ENCODE measurements at regions not wholly inside any gene's neighbourhood (a gene's known extent, or its start where the extent isn't known, plus 50 kb on each side); places are given as distances from the start of the nearest gene placed in this dataset.

DNA sequence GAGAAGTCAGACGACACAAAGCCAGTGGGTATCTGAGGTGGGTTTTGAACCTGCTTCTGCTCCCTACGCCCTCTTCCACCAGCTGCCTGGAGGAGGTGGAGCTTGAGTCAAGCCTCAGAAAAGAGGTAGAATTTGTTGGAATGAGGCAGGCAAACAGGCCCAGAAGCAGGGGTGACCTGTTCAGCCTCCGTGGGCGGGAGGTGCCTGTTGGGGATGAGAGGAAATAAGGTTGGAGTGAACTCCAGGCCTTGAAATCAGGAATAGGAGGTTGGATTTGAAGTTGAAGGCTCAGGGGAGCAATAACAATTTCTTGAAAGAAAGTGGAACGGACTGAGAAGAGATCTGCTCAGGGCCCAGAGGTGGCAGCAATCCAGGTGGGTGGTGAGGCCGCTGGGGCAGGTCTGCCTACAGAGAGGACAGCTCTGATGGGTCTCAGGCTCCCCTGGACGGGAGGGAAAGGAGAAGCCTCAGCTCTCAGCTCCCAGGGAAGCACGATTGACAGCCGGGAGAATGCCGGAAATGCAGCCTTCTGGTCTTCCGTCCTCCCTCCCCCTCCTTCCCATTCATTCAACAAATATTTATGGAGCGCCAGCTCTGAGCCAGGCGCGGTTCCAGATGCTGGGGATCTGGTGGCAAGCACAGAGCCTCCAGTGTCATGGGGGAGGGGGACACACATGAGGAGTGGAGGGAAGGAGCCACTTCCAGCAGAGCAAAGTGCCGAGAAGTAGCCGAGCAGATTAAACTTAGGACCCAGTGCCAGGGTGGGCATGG is 61.9 kb upstream of the CIBAR2 start:
- no peak for DNase-seq

DNA sequence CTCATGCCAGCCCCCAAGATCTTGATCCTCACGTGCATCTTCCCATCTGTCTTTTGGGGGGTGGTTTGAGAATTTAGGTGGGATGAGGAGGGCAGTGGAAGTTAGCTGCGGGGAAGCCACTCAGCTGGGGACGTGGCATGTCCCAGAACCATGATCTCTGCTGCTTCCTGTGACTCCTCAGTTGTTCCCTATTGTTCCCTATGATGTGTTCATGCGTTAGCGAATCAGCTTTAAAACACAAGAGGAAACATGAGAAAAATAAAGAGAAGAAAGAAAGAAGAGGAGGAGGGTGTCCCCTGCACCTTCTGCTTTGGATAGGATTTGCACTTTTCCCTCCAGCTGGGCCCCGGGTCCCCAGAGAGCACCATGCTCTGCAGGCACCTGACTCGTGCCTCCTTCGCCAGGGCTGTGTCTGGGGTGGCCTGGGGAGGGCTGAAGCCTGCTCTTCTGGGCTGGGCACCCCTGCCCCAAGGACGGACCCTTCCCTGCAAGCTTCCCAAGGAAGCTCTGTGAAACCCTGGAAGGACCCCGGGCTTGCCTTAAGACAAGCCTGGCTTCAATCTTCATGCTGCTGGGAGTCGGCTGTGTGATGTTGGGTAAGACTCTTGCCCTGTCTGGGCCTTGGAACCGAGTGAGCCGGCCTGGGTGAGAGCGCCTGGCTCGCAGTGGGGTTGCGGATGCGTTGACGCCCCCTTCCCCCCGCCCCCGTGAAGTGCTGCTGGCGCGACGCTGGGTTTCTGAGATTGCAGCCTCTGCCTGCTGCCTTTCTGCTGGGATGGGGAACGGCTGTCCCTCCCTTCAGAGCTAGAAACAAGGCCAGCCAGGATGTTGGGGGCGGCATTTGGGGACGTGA is 62.8 kb upstream of the CIBAR2 start:
- no peak for DNase-seq

DNA sequence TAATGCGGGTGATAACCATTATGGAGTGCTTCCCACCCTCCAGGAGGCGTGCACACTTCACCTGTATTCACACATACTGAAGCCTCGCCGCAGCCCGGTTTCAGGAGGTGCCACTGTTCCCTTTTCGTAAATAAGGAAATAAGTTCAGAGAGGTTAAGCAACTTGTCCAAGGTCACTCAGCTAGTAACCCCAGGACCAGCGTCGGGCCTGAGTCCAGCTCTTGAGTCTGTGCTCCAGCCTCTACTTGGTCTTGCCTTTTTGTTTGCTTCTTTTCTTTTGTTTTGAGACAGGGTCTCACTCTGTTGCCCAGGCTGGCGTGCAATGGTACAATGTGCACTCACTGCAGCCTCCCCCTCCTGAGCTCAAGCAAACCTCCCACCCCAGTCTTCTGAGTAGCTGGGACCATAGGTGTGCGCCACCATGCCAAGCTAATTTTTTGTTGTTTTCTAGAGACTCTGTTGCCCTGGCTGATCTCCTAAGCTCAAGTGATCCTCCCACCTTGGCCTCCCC is 63.5 kb upstream of the CIBAR2 start:
- no peak for DNase-seq

DNA sequence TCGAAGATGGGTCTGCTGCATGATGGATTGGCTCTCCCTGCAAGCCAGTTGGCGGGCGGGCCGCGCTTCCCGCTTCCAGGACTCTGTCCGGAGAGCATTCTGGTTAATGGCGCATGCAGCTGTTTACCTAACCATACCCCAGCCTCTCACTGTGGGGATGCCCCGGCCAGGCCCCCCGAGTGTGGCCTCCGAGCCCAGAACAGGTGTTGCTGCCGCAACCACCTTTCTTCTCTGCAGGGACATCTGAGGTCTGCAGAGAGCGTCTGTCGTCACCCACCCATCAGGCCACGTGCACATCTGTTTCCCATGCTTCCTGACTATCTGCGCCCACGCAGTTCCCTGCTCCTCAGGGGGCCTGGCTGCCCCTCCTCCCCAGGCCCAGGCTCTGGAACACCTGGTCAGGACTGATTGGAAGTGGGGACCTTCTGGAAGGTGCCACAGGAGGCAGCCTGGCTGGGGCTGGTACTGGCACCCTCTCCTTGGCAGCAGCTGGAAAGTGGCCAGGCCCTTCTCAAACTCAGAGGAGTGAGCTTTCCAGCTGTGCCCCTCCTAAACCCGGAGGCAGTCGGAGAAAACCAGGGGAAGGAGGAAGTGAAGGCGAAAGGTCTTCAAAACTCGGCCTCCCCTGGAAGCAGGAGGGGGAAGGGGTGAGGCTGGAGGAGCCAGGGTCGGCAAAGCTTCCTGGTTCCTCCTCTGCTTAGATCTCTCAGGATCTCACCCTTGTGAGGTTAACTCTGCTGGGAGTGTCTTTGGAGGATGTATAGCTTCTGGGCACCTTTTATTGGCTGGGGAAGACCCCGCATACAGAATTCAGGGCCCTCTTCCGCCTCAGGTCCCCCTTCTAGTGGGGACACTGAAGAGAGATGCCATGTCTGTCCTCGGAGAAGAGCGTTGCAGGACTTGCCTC is 64.5 kb upstream of the CIBAR2 start:
- no peak for DNase-seq

DNA sequence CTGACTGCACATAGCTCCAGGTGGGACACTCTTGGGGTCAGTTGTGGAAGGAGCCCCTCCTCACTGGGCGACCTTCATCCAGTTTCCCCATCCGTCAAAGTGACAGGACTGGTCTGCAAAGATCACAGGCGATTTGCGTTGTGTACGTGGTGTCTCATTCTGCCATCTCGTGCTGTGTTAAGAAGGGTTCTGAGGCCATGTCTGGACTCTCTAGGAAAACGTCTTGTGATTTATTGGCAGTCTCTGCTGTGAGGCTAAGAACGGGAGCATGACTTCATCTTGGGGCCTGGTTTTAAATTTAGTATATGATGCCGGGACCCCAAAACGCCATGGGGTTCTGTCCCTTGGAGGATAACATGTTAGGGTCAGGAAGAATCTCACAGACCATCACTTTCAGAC is 65.2 kb upstream of the CIBAR2 start:
- no peak for DNase-seq

DNA sequence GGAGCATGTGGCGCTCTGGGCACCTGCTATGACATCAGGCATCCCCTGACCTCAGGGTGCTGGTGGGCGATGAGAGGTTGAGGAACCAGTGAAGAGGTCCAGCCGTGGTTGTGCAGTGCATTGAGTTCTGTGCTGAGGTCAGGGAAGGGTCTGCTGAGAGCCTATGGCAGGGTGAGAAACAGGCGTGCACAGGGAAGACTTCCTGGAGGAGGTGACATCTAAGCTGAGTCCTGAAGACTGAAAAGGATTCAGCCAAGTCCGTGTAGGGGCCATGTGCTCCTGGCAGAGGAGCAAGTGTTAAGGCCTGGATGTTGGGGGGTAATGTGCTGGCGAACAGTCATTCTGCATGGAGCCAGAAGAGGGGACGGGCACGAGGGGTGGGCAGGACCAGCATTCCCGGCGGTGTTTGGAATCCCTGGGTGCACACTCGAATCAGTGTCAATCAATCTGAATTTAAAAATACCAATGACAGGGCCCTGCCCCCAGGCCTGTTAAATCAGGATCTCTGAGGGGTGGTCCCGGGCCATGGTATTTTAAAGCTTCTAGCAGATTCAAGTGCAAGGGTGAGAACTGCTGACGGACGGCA is 65.8 kb upstream of the CIBAR2 start:
- DNase-seq: no peak

DNA sequence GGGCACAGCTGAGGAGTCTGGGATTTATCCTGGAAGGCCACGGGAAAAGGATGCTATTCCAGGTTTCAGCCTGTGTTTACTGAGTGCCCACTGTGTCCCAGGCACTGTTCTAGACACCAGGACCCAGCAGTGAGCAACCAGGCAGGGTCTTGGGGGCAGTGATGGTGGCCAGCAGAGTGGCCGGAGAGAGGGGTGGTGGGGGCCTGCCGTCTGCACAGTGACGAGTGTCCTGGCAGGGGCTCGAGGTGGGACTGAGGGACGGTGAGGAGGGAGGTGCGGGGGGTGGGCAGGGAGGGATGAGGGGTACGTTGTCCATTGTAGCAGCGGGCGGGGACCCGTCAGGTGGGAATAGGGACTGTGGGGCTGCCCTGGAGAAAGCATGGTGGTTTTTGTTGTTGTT is 66.3 kb upstream of the CIBAR2 start:
- no peak for DNase-seq

DNA sequence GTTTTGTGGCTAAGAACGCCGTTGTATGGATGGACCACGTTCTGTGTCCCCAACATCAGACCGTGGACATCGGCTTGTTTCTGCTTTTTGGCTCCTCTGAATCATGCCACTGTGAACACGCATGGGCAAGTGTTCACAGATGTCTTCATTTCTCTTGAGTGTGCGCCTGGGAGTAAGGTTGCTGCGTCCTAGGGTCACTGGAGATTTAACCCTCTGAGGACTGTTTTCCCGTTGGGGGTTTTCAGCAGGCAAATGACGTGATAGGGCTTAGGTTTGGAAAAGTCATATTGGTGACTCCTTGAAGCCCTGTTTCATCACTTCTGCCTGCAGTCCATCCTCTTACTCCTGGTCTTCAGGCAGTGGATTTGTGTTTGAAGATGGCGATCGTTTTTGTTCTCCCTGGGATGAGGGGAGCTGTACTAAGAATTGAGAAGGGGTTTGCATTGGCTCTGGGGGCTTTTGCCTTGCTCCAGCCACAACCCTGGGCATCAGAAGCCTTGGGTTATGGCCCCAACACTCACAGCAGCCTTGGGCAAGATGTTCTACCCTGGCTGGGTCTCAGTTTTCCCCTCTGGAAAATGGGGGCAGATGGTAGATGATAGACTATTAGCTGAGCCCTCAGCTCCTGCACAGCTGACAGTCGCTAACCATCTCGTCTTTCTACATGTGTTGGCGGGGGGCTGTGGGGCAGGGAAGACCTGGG is 67.2 kb upstream of the CIBAR2 start:
- no peak for DNase-seq

DNA sequence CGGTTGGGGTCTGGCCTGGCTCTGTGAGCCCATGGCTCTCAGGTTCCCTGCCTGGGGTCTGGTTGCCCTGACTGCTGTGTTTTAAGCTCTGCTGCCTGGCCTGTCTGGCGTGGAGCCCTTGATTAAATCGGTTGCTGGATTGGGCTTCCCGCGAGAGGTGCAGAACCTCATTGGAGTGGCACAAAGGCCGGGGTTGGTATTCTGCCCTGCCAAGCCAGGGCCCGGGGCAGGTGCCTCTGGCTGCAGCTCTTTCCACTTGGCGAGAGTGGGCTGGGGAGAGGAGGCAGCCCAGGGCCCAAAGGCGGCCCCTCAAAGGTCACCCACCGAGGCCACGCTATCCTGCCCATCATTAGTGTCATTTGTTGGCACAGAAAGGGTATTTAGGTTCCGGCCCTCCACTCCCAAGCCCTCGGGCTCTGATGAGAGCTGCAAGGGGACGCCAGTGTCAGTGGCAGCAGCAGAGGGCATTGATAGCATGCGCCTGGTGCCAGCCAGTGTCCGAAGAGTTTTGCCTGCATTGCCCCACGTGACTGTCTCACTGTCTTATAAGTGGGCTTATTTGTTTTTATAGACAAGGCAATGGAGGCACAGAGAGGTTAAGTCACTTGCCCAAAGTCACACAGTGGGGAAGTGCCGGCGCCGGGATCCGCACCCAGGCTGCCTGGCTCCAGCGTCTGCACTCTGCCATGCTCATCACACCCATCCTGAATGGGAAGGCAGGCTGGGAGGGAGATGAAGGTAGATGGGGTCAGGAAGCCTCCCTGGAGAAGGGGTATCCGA is 68.0 kb upstream of the CIBAR2 start:
- no peak for DNase-seq

DNA sequence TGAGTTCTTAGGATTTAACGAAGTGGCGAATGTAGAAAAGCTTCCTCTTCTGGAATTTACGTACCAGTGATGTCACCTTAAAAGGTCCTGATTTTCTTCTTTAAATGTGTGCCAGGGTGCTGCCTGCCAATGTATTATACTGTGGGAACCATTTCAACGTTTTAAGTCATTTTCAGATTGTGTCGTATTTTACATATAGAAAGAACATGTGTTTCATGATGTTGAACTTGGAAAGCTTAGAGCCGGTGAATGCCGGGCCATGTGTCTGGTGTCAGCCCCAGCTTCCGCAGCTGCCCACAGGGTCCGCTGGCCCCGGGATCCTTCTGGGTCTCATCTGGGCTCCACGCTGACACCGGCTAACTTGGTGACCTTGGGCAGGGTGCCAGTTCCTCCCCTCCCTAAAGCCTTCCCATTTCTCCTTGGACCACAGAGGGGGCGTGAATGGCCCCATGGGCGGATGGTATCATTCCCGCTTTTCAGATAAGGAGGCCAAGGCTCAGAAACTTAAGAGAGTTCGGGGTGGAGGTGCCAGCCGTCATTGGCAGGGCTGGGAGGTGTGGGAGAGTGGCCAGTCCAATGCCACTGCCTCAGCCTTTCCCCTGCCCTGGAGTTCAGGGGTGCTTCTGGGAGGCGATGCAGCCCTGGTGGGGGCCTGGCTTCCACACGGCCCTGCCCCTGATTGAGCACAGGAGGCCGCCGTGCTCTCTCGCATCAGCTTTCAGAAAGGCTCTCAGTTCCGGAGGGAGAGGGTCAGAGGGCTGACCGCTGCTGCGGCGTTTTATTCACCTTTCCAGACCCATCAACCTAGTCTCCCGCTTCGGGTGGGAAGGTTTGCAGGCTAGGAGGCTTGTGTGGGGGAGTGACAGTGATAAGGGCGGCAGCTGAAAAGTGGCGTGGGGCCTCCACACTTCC is 68.8 kb upstream of the CIBAR2 start:
- DNase-seq: no peak

DNA sequence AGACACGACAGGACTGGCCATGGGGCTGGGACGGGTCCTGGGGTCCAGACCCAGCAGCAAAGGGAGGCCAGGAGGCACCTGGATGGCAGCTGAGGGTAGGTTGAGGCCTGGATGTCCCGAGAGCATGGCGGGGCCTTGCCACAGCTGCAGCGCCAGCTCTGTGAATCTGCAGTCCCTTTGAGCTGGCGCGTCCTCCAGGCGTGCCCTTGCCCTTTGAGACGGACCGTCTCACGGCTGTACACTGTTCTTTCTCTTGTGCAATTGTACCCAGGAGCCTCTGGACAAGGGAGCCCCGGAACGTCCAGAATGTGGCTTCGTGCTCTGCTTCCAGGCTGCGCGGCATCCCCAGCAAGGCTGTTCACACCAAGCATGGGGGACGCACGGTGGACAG is 69.5 kb upstream of the CIBAR2 start:
- DNase-seq: no peak

DNA sequence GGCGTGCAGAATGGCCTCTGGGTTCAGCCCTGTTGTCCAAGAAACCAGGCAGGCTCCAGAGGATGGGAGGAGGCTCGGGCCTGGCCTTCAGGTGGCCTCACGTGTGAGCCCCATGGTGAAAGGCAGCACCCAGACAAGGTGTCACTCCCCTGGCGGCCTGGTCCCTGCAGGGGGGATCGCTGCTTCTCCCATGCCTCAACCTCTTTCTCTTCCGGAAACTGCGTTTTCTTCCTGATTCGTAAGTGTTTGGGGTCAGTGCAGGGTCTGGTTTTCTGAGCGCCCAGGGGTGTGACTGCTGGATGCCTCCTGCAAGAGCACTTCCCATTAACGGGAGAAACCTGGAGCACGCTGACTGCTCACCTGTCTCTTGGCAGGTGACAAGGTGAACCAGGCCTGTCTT is 70.0 kb upstream of the CIBAR2 start:
- DNase-seq: no peak

DNA sequence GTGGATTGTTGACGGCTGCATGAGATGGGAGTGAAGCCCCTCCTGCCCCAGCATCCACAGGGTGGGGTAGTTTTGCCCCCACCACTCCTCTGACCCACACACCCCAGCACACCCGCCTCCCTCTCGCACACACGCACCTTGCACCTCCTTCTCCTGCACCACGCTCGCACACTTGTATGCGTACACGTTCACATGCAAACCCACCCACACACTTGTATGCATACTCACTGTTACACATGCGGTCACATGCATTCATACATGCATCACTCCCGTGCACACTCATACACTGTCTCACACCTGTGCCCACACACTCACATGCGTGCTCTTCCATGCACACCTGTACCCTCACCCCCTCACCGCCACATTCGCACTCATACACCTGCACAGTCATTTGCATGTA is 70.5 kb upstream of the CIBAR2 start:
- DNase-seq: no peak

DNA sequence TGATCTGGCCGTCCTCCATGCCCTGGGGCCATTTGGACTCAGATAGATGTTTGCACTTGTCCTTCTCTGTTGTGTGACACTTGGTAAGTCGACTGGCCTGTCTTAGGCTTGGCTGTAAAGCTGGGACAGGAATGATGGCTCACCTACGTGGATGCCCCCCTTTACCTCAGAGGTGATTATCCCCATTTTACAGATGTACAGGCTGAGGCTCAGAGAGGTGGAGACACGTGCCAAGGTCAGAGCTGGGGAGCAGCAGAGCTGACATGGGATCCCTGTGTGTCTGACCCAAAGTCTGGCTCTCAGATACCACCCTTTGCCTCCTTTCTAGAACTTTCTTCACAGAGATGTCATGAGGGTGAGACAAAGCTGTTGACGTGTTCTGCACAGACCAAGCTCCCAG is 71.3 kb upstream of the CIBAR2 start:
- no peak for DNase-seq

DNA sequence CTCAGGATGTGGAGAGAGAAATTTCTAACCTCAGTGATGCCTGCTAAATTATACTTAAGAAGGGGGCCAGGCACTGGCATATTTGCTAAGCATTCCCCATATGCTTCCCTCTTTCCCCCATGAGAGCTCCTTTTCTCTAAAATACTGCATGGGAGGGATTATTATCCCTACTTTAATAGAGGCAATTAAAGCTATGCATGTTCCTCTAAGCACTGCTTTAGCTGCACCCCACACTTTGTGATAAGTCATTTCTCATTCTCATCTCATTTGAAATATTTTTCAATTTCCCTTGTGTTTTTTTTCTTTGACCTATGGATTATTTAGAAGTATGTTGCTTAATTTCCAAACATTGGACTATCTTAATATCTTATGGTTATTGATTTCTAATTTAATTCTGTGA is 72.1 kb upstream of the CIBAR2 start:
- no peak for DNase-seq

DNA sequence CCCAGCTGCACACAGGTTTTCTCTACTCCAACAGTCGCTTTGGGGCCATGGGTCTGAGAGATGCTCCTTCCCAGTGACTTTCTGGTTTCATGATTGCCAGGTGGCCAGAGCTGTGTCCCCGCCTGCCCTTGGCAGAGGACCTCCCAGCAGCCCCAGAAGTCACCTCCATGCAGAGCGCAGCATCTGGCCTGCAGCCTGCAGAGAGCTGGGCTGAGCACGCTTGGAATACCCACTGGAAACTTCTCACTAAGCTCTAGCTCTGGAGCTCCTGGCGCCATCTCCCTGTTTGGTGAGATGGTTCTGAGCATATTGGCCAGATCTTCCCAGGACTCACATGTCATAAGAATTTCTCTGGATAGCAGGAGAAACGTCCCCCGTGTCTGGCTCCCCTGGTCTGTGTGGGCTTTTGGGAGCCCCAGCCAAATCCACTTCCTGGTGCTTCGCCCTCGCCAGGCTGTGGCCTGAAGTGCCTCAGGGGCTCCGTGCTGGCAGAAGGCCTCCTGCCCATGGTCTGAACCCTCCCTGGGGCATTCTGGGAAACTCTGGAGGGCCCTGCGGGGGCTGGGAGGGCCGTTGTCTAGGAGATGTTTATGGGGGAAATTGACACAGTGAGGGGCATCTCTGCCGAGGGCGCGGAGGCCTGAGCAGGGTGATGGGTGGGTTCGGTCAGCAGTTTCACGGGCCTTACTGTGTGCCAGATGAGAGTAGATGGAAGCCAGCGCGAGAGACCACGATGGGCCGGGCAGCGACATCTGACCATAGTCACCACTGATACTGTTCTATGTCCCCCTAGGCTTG is 73.2 kb upstream of the CIBAR2 start:
- DNase-seq: no peak

DNA sequence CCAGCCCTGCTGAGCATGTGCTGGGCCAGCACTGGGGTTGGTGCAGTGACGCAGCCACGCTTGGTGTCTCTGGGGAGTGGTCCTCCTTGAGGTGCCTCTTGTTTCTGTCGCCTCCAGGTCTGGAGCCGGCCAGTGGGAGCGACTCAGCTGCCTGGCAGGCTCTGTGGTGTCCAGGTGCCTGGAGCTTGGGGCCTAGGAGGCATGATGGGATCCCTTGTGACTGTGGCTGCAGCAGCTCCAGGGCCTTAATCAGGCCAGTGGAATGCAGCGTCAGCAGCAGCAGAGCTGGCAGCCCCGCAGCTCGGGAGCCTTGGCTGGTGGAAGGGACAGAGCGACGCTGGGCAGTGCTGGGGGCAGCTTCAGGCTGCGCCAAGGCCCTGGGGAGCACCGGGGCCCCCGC is 74.7 kb upstream of the CIBAR2 start:
- DNase-seq: no peak

DNA sequence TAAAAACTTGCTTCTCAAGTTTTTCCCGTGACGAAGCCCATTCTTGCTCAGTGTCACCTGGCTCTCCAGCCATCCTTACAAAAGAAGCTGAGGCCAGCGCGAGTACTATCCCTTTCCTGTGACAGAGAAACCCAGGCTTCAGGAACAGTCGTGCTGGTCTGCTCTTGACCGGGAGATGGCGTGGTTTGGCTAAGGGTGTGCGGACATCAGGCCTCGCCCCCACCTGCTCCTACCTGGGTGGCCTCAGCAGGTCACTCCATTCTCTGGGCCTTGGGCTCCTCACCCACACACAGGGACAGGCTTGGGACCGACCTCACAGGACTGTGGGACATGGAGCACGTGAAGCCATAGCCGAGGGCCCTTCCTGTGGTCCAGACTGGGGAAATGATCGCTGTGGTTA is 75.2 kb upstream of the CIBAR2 start:
- no peak for DNase-seq

DNA sequence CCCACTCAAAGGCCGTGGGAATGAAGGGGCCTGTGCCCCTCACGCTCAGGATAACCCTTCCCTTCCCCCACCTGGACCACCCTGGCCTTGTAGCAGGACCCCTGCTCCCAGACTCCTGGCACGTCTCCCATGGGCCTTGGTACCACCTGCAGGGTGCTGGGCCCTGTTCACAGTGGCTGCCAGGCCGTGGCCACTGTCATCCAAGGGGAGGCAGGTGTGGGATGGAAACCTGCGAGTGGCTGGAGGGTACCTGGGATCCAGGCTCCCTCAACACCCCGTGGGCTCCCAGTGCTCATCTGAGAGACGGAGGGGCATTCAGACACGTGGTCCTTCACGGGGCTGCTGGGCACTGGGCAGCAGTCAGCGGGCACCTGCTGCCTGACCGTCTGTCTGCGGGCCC is 75.6 kb upstream of the CIBAR2 start:
- no peak for DNase-seq
